ENCODE measurements at regions not wholly inside any gene's neighbourhood (a gene's known extent, or its start where the extent isn't known, plus 50 kb on each side); places are given as distances from the start of the nearest gene placed in this dataset.

DNA sequence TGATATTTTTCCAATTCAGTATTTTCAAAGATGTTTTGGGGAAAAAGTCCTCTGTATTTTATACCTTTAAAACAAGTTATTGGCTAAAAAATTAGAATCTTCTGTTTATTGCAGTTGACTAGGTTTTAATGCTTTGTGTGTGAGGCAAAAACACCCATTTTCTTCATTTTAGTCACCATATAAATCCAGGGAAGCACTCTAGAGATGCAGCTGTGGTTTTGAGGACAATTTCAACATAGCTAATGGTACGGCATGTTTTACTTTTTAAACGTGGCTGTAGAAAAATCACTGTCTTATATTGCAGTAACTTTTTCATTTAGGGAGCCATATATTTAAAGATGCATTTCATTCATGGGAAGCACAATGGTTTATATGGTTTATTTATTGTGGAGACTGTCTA, 129.1 kb upstream of the PITX2 start:
- no peak for TF ChIP-seq CTCF (IDR thresholded peaks at IDR 0.05; ENCODE audit: borderline replicate concordance, extremely low read depth, insufficient read depth)
- no peak overlapping the region for H3K27ac ChIP-seq (ENCODE audit: low read depth in 2 of 2, low read length in 2 of 2)
- no peak for FAIRE-seq
- H3K36me3 ChIP-seq (ENCODE audit: control insufficient read depth in 2 of 3, insufficient read depth in 3 of 3, low read length in 3 of 3), result no peaks in the 10 kb centered on the region
- no peaks in the 10 kb centered on the region for H3K4me1 ChIP-seq (ENCODE audit: control insufficient read depth in 2 of 3, insufficient read depth in 2 of 3, low read depth in 1 of 3, low read length in 3 of 3)
- H3K27me3 ChIP-seq (ENCODE audit: control insufficient read depth, insufficient read depth, low read length), result no peaks in the 10 kb centered on the region
- intact Hi-C loops (cut with DNase I), result no loop called here
- no peak overlapping the region for H3K9ac ChIP-seq (ENCODE audit: low read length in 3 of 3)
- no peak for DNase-seq
- H3K4me3 ChIP-seq (ENCODE audit: low read length in 3 of 3), result no peak overlapping the region
- no peaks in the 10 kb centered on the region for H3K9me3 ChIP-seq (ENCODE audit: control insufficient read depth in 2 of 3, insufficient read depth in 1 of 3, low read length in 3 of 3)

DNA sequence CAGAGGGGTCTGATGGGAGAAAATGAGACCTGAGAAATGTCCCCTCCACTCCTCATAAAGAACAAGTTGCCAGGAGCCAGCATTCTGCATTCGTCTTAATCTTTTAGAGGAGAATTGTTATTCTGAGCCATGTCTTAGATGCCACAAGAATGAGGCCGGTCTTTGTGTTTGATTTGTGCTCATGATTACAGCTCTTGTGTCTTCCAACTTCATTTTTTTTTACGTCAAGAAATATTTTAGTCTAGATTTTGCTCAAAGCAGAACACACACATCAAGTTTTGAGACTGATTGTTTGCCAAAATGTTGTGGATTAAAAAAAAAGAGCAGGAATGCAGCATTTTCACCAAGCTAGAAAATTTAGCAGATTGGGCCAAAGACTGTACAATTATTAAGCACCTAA, 130.6 kb upstream of the PITX2 start:
- no peak for FAIRE-seq

GRCh38 chr4:110754716-110755115, 131.8 kb upstream of the PITX2 start:
- H3K27me3 ChIP-seq (ENCODE audit: control insufficient read depth, insufficient read depth, low read length), result no peaks in the 10 kb centered on the region
- no peak overlapping the region for H3K27ac ChIP-seq (ENCODE audit: low read depth in 2 of 2, low read length in 2 of 2)
- H3K4me3 ChIP-seq (ENCODE audit: low read length in 3 of 3), result no peak overlapping the region
- H3K4me1 ChIP-seq (ENCODE audit: control insufficient read depth in 2 of 3, insufficient read depth in 2 of 3, low read depth in 1 of 3, low read length in 3 of 3), result no peaks in the 10 kb centered on the region
- TF ChIP-seq CTCF (IDR thresholded peaks at IDR 0.05; ENCODE audit: borderline replicate concordance, extremely low read depth, insufficient read depth), result no peak
- no peaks in the 10 kb centered on the region for H3K36me3 ChIP-seq (ENCODE audit: control insufficient read depth in 2 of 3, insufficient read depth in 3 of 3, low read length in 3 of 3)
- no peak for DNase-seq
- no peak overlapping the region for H3K9ac ChIP-seq (ENCODE audit: low read length in 3 of 3)
- intact Hi-C loops (cut with DNase I), result no loop called here
- no peak for FAIRE-seq
- no peaks in the 10 kb centered on the region for H3K9me3 ChIP-seq (ENCODE audit: control insufficient read depth in 2 of 3, insufficient read depth in 1 of 3, low read length in 3 of 3)

More for the DNA sequence above, 130.6 kb upstream of the PITX2 start:
- intact Hi-C loops (cut with DNase I), result no loop called here
- Histone ChIP-seq H3K27me3 (ENCODE audit: control insufficient read depth, insufficient read depth, low read length) (no peaks in the 10 kb centered on the region), H3K9ac (ENCODE audit: low read length in 3 of 3) (no peak overlapping the region), H3K9me3 (ENCODE audit: control insufficient read depth in 2 of 3, insufficient read depth in 1 of 3, low read length in 3 of 3) (no peaks in the 10 kb centered on the region), H3K4me3 (ENCODE audit: low read length in 3 of 3) (no peak overlapping the region), H3K4me1 (ENCODE audit: control insufficient read depth in 2 of 3, insufficient read depth in 2 of 3, low read depth in 1 of 3, low read length in 3 of 3) (no peaks in the 10 kb centered on the region), H3K36me3 (ENCODE audit: control insufficient read depth in 2 of 3, insufficient read depth in 3 of 3, low read length in 3 of 3) (no peaks in the 10 kb centered on the region), H3K27ac (ENCODE audit: low read depth in 2 of 2, low read length in 2 of 2) (no peak overlapping the region)
- no peak for DNase-seq
- TF ChIP-seq CTCF (IDR thresholded peaks at IDR 0.05; ENCODE audit: borderline replicate concordance, extremely low read depth, insufficient read depth), result no peak

- intact Hi-C loops (cut with DNase I), result no loop called here
- Histone ChIP-seq H3K4me1 (ENCODE audit: control insufficient read depth in 2 of 3, insufficient read depth in 2 of 3, low read depth in 1 of 3, low read length in 3 of 3) (no peaks in the 10 kb centered on the region), H3K9me3 (ENCODE audit: control insufficient read depth in 2 of 3, insufficient read depth in 1 of 3, low read length in 3 of 3) (no peaks in the 10 kb centered on the region), H3K36me3 (ENCODE audit: control insufficient read depth in 2 of 3, insufficient read depth in 3 of 3, low read length in 3 of 3) (no peaks in the 10 kb centered on the region), H3K9ac (ENCODE audit: low read length in 3 of 3) (no peak overlapping the region), H3K27me3 (ENCODE audit: control insufficient read depth, insufficient read depth, low read length) (no peaks in the 10 kb centered on the region), H3K4me3 (ENCODE audit: low read length in 3 of 3) (no peak overlapping the region), H3K27ac (ENCODE audit: low read depth in 2 of 2, low read length in 2 of 2) (no peak overlapping the region)
- no peak for DNase-seq
- no peak for TF ChIP-seq CTCF (IDR thresholded peaks at IDR 0.05; ENCODE audit: borderline replicate concordance, extremely low read depth, insufficient read depth)
- FAIRE-seq, result no peak
These were observed 146.7 kb upstream of the PITX2 start for GRCh38 chr4:110769578-110769977.
